Fibroblast of lung (primary cell): ENCODE measurements at regions not wholly inside any gene's neighbourhood (a gene's known extent, or its start where the extent isn't known, plus 50 kb on each side); places are given as distances from the start of the nearest gene placed in this dataset.
"Not testable (repeated sequence)": the region's sequence is repeated elsewhere in the genome, so short reads cannot be mapped to it uniquely, and the experiment has no call there.

ENCODE experiments used
- DNase-seq, 2 donors: peaks; one replicate each; pipeline versions ENCODE4 v3.0.0 to v3.0.0-alpha.2; 2010; ENCODE audit warnings: low read depth in 2 of 2
- H2AFZ ChIP-seq: 2 replicates; pipeline ENCODE4 v1.5.1; 2012; ENCODE audit warnings: low read length, control low read depth, inconsistent platforms
- H3K27ac ChIP-seq: 2 replicates; pipeline ENCODE4 v1.5.1; 2011; ENCODE audit warnings: low read length, control low read depth; ENCODE audit not compliant: insufficient read depth
- H3K27me3 ChIP-seq: 2 replicates; pipeline ENCODE4 v1.5.1; 2011; ENCODE audit warnings: mild to moderate bottlenecking, low read length; ENCODE audit not compliant: control insufficient read depth, insufficient read depth
- H3K36me3 ChIP-seq: 2 replicates; pipeline ENCODE4 v1.5.1; 2011; ENCODE audit warnings: low read length; ENCODE audit not compliant: control insufficient read depth, insufficient read depth
- H3K4me1 ChIP-seq: 2 replicates; pipeline ENCODE4 v1.5.1; 2011; ENCODE audit warnings: low read length; ENCODE audit not compliant: control insufficient read depth, insufficient read depth; ENCODE audit errors: extremely low read depth
- H3K4me2 ChIP-seq: 2 replicates; pipeline ENCODE4 v1.5.1; 2011; ENCODE audit warnings: low read length, control low read depth; ENCODE audit not compliant: insufficient read depth; ENCODE audit errors: extremely low read depth
- H3K4me3 ChIP-seq, 4 experiments: fragments of 200-600 bp in 1 of 4; sonication (generic) in 1 of 4; replicated peaks in 1 of 4; 2 replicates each; pipeline ENCODE4 v1.5.1; 2011 to 2016; ENCODE audit warnings: low read length in 4 of 4, low read depth in 3 of 4, mild to moderate bottlenecking in 3 of 4, control low read depth in 2 of 4, inconsistent platforms in 1 of 4, mixed read lengths in 1 of 4; ENCODE audit not compliant: insufficient read depth in 1 of 4; ENCODE audit errors: control extremely low read depth in 1 of 4
- H3K79me2 ChIP-seq: 2 replicates; pipeline ENCODE4 v1.5.1; 2012; ENCODE audit warnings: mild to moderate bottlenecking, low read length, inconsistent platforms; ENCODE audit not compliant: control insufficient read depth, insufficient read depth
- H3K9ac ChIP-seq: 2 replicates; pipeline ENCODE4 v1.5.1; 2011; ENCODE audit warnings: mild to moderate bottlenecking, low read length, control low read depth; ENCODE audit not compliant: insufficient read depth
- H3K9me3 ChIP-seq: 2 replicates; pipeline ENCODE4 v1.5.1; 2012; ENCODE audit warnings: low read depth, low read length; ENCODE audit not compliant: control insufficient read depth, insufficient read depth
- H4K20me1 ChIP-seq: 2 replicates; pipeline ENCODE4 v1.5.1; 2011; ENCODE audit warnings: low read length; ENCODE audit not compliant: control insufficient read depth, insufficient read depth; ENCODE audit errors: extremely low read depth
- CTCF ChIP-seq, 2 donors: IDR thresholded peaks in 1 of 2; conservative IDR thresholded peaks in 1 of 2; 1 replicate in 1 of 2; 2 replicates in 1 of 2; pipeline ENCODE4 v1.5.1; 2011 to 2012; ENCODE audit warnings: low read length in 2 of 2, control low read depth in 1 of 2, inconsistent platforms in 1 of 2, low read depth in 1 of 2, mild to moderate bottlenecking in 1 of 2
- EZH2 ChIP-seq: IDR thresholded peaks from 2 replicates; pipeline ENCODE4 v1.5.1; 2012; ENCODE audit warnings: low read length, control low read depth, mild to moderate bottlenecking; ENCODE audit errors: missing control alignments

DNA sequence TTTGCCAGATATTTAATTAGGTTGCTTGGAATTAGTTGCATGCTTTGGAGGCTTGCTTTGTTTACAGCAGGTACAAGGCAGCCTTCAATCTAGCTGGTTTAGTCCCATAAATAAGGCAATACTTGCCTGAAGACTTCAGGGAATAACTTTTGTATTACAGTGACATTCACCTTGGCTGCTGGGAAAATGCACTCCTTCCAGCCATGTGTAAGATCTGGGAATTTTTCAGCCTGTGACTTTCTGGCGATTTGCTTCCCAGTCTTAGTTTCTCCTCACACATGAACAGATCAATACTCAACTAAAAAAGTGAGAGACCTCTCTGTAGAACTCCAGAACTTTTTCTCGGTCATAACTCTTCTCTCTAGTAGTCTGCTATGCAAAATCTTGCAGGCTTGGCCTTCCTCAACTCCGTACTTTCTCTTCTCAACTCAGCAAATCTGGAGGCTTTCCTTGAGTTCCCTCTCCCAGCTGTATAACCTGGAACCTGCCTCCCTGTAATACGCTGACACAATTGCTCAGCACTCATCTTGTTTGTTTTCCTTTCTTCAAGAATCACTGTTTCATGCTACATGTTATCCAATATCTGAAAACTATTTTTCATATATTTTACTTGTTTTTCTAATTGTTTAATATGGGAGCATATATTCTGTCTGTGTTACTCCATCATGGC lies 173.0 kb downstream of the MSX2 start:
- no peak for TF ChIP-seq EZH2
- no peak for TF ChIP-seq CTCF (conservative IDR thresholded peaks at IDR 0.05 in 1 of 2, IDR thresholded peaks at IDR 0.05 in 1 of 2; ENCODE audit: low read depth in 1 of 2, low read length in 2 of 2)
- Histone ChIP-seq H3K36me3 (no peaks in the 10 kb centered on the region), H3K27ac (no peak overlapping the region), H3K27me3 (no peaks in the 10 kb centered on the region), H3K4me1 (no peaks in the 10 kb centered on the region), H3K9me3 (no peaks in the 10 kb centered on the region), H3K4me3 (no peak overlapping the region), H3K4me2 (no peak overlapping the region), H3K79me2 (no peaks in the 10 kb centered on the region), H4K20me1 (no peaks in the 10 kb centered on the region), H2AFZ (no peak overlapping the region), H3K9ac (no peak overlapping the region)
- DNase-seq, result no peak

- H3K36me3 ChIP-seq, result no peaks in the 10 kb centered on the region
- TF ChIP-seq EZH2 (no peak), CTCF (conservative IDR thresholded peaks at IDR 0.05 in 1 of 2, IDR thresholded peaks at IDR 0.05 in 1 of 2; ENCODE audit: low read depth in 1 of 2, low read length in 2 of 2) (no peak)
- no peak overlapping the region for H2AFZ ChIP-seq
- DNase-seq, result no peak
- no peak overlapping the region for H3K4me2 ChIP-seq
- no peaks in the 10 kb centered on the region for H3K27me3 ChIP-seq
- no peaks in the 10 kb centered on the region for H3K4me1 ChIP-seq
- no peaks in the 10 kb centered on the region for H3K79me2 ChIP-seq
- H3K9ac ChIP-seq, result no peak overlapping the region
- no peaks in the 10 kb centered on the region for H4K20me1 ChIP-seq
- no peak overlapping the region for H3K4me3 ChIP-seq
- no peaks in the 10 kb centered on the region for H3K9me3 ChIP-seq
- no peak overlapping the region for H3K27ac ChIP-seq
Measured at GRCh38 chr5:174895360-174895759, 171.0 kb downstream of the MSX2 start.

GRCh38 chr5:174892742-174893141 lies 168.4 kb downstream of the MSX2 start:
- Histone ChIP-seq H3K27me3 (no peaks in the 10 kb centered on the region), H3K4me2 (no peak overlapping the region), H3K27ac (no peak overlapping the region), H3K79me2 (no peaks in the 10 kb centered on the region), H3K4me3 (no peak overlapping the region), H3K4me1 (no peaks in the 10 kb centered on the region), H2AFZ (no peak overlapping the region), H3K9ac (no peak overlapping the region), H3K36me3 (no peaks in the 10 kb centered on the region), H3K9me3 (no peaks in the 10 kb centered on the region), H4K20me1 (no peaks in the 10 kb centered on the region)
- DNase-seq, result no peak
- TF ChIP-seq CTCF (conservative IDR thresholded peaks at IDR 0.05 in 1 of 2, IDR thresholded peaks at IDR 0.05 in 1 of 2; ENCODE audit: low read depth in 1 of 2, low read length in 2 of 2) (no peak), EZH2 (no peak)

DNA sequence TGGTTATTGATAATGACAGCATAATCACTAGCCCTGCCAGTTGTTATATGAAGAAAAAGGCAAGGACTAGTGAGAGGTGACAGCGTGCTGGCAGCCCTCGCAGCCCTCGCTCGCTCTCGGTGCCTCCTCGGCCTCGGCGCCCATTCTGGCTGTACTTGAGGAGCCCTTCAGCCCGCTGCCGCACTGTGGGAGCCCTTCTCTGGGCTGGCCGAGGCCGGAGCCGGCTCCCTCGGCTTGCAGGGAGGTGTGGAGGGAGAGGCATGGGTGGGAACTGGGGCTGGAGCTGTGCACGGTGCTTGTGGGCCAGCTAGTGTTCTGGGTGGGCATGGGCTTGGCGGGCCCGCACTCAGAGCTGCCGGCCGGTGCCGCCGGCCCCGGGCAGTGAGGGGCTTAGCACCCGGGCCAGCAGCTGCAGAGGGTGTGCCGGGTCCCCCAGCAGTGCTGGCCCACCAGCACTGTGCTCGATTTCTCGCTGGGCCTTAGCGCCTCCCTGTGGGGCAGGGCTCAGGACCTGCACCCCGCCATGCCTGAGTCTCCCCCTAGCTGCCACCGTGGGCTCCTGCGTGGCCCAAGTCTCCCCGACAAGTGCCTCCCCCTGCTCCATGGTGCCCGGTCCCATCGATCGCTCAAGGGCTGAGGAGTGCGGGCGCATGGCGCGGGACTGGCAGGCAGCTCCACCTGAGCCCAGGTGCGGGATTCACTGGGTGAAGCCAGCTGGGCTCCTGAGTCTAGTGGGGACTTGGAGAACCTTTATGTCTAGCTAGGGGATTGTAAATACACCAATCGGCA lies 156.2 kb downstream of the MSX2 start:
- not testable (repeated sequence) for DNase-seq, H3K79me2 ChIP-seq, H3K9ac ChIP-seq, H3K27ac ChIP-seq, H3K4me3 ChIP-seq, H3K4me1 ChIP-seq, H3K36me3 ChIP-seq, H4K20me1 ChIP-seq, H3K9me3 ChIP-seq, H3K4me2 ChIP-seq, H2AFZ ChIP-seq, H3K27me3 ChIP-seq
